Mesenchymal stem cell (in vitro differentiated cells and primary cell): ENCODE measurements at regions not wholly inside any gene's neighbourhood (a gene's known extent, or its start where the extent isn't known, plus 50 kb on each side); places are given as distances from the start of the nearest gene placed in this dataset.

Experiments
- DNase-seq: peaks from one replicate; pipeline ENCODE4 v3.0.0-alpha.2; 2013
- H2AFZ ChIP-seq: one replicate; pipeline ENCODE4 v1.6.1; 2013; ENCODE audit warnings: low read depth, mild to moderate bottlenecking, control low read depth, inconsistent platforms, low read length, moderate library complexity
- H2AK5ac ChIP-seq: 2 replicates; pipeline ENCODE4 v1.6.1; 2013; ENCODE audit warnings: low read length, moderate library complexity, mild to moderate bottlenecking, inconsistent platforms; ENCODE audit not compliant: severe bottlenecking
- H2BK120ac ChIP-seq: one replicate; pipeline ENCODE4 v1.6.1; 2013; ENCODE audit warnings: low read depth, mild to moderate bottlenecking, inconsistent platforms, low read length, moderate library complexity
- H2BK12ac ChIP-seq, 2 experiments: one replicate each; pipeline ENCODE4 v1.6.1; 2013; ENCODE audit warnings: inconsistent platforms in 2 of 2, low read length in 2 of 2, mild to moderate bottlenecking in 2 of 2, moderate library complexity in 2 of 2, control low read depth in 1 of 2
- H2BK15ac ChIP-seq: one replicate; pipeline ENCODE4 v1.6.1; 2013; ENCODE audit warnings: mild to moderate bottlenecking, low read depth, inconsistent platforms; ENCODE audit not compliant: poor library complexity, severe bottlenecking
- H2BK5ac ChIP-seq: 2 replicates; pipeline ENCODE4 v1.6.1; 2013; ENCODE audit warnings: low read depth, mild to moderate bottlenecking, low read length, control low read depth, inconsistent platforms; ENCODE audit not compliant: poor library complexity, severe bottlenecking
- H3K14ac ChIP-seq, 2 experiments: one replicate each; pipeline ENCODE4 v1.6.1; 2013; ENCODE audit warnings: inconsistent platforms in 2 of 2, low read length in 2 of 2, control low read depth in 1 of 2, mild to moderate bottlenecking in 1 of 2, moderate library complexity in 1 of 2
- H3K18ac ChIP-seq, 2 experiments: one replicate each; pipeline ENCODE4 v1.6.1; 2013; ENCODE audit warnings: inconsistent platforms in 2 of 2, low read length in 2 of 2, control low read depth in 1 of 2, low read depth in 1 of 2, mild to moderate bottlenecking in 1 of 2
- H3K23ac ChIP-seq, 2 experiments: one replicate each; pipeline ENCODE4 v1.6.1; 2013; ENCODE audit warnings: inconsistent platforms in 2 of 2, low read length in 2 of 2, mild to moderate bottlenecking in 2 of 2, moderate library complexity in 2 of 2, control low read depth in 1 of 2
- H3K27ac ChIP-seq: 2 replicates; pipeline ENCODE4 v1.5.1; 2013; ENCODE audit warnings: mild to moderate bottlenecking, moderate library complexity, low read length, control low read depth, inconsistent platforms; ENCODE audit not compliant: poor library complexity, severe bottlenecking
- H3K27me3 ChIP-seq, 2 experiments: 2 replicates each; pipeline versions ENCODE4 v1.6.1 to v1.7.0; 2013; ENCODE audit warnings: low read length in 2 of 2, mild to moderate bottlenecking in 2 of 2, moderate library complexity in 2 of 2, control low read depth in 1 of 2, inconsistent platforms in 1 of 2; ENCODE audit not compliant: control insufficient read depth in 1 of 2, insufficient read depth in 1 of 2
- H3K36me3 ChIP-seq, 2 experiments: 2 replicates each; pipeline versions ENCODE4 v1.6.1 to v1.7.0; 2013; ENCODE audit warnings: low read length in 2 of 2, control low read depth in 1 of 2, inconsistent platforms in 1 of 2, low read depth in 1 of 2, mild to moderate bottlenecking in 1 of 2; ENCODE audit not compliant: insufficient read depth in 2 of 2, control insufficient read depth in 1 of 2
- H3K4ac ChIP-seq, 2 experiments: one replicate each; pipeline ENCODE4 v1.6.1; 2013; ENCODE audit warnings: inconsistent platforms in 2 of 2, low read length in 2 of 2, mild to moderate bottlenecking in 2 of 2, moderate library complexity in 2 of 2, control low read depth in 1 of 2, low read depth in 1 of 2
- H3K4me1 ChIP-seq: 2 replicates; pipeline ENCODE4 v1.6.1; 2013; ENCODE audit warnings: low read depth, low read length, control low read depth; ENCODE audit not compliant: control insufficient read depth, insufficient read depth
- H3K4me2 ChIP-seq: 2 replicates; pipeline ENCODE4 v1.6.1; 2013; ENCODE audit warnings: low read length, mild to moderate bottlenecking, inconsistent platforms; ENCODE audit not compliant: poor library complexity, severe bottlenecking
- H3K4me3 ChIP-seq, 2 experiments: 2 replicates each; pipeline versions ENCODE4 v1.5.1 to v1.7.0; 2013; ENCODE audit warnings: low read length in 2 of 2, mild to moderate bottlenecking in 2 of 2, control low read depth in 1 of 2, low read depth in 1 of 2; ENCODE audit not compliant: insufficient read depth in 1 of 2
- H3K79me1 ChIP-seq: replicated peaks from 2 replicates; pipeline ENCODE4 v1.6.1; 2013; ENCODE audit warnings: mild to moderate bottlenecking, control low read depth, low read length, inconsistent platforms; ENCODE audit not compliant: poor library complexity, severe bottlenecking
- H3K9ac ChIP-seq: 2 replicates; pipeline ENCODE4 v1.7.0; 2013; ENCODE audit warnings: mild to moderate bottlenecking, low read length, moderate library complexity
- H3K9me3 ChIP-seq: 2 replicates; pipeline ENCODE4 v1.7.0; 2013; ENCODE audit warnings: mild to moderate bottlenecking, low read length; ENCODE audit not compliant: control insufficient read depth
- H4K8ac ChIP-seq: one replicate; pipeline ENCODE4 v1.6.1; 2013; ENCODE audit warnings: inconsistent platforms, mild to moderate bottlenecking, low read length, moderate library complexity
- H4K91ac ChIP-seq: one replicate; pipeline ENCODE4 v1.6.1; 2013; ENCODE audit warnings: mild to moderate bottlenecking, low read length, inconsistent platforms
- WGBS: methylation state at CpG from one replicate; pipeline ENCODE4 v1.1.7; 2013; ENCODE audit warnings: mixed read lengths; 5-methylcytosine and 5-hydroxymethylcytosine counted together

DNA sequence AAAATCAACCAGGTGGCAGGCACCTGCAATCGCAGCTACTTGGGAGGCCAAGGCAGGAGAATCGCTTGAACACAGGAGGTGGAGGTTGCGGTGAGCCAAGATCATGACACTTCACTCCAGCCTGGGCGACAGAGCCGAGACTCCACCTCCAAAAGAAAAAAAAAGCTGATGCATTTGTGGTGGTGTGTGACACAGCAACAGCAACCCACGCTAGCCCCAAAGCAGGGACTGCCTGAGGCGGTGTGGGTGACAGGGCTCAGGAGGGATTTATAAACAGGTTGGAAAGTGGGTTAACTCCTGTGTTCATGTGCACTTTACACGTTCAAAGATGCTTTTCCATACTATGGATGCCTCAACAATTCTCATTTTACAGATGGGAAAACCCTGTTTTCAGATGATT, 395.9 kb upstream of the PODXL start:
- Histone ChIP-seq H3K18ac (no peak overlapping the region), H2BK120ac (no peak overlapping the region), H3K79me1 (no peaks in the 10 kb centered on the region), H4K91ac (no peak overlapping the region), H3K27me3 (peaks cover 22 to 35% of the 10 kb centered on the region in 2 experiments), H4K8ac (no peak overlapping the region), H3K9me3 (peaks cover 5% of the 10 kb centered on the region), H2BK5ac (no peak overlapping the region), H2BK15ac (no peak overlapping the region), H3K4me3 (no peak overlapping the region), H3K9ac (no peak overlapping the region), H3K27ac (no peak overlapping the region), H3K4me1 (peaks cover 4% of the 10 kb centered on the region), H2AK5ac (no peak overlapping the region), H2BK12ac (no peak overlapping the region), H3K4ac (no peak overlapping the region), H3K4me2 (no peak overlapping the region), H3K14ac (no peak overlapping the region), H3K36me3 (no peaks in the 10 kb centered on the region), H3K23ac (no peak overlapping the region), H2AFZ (no peak overlapping the region)
- no peak for DNase-seq
- 94% methylated on average over 7 of the region's 8 CpGs for WGBS

DNA sequence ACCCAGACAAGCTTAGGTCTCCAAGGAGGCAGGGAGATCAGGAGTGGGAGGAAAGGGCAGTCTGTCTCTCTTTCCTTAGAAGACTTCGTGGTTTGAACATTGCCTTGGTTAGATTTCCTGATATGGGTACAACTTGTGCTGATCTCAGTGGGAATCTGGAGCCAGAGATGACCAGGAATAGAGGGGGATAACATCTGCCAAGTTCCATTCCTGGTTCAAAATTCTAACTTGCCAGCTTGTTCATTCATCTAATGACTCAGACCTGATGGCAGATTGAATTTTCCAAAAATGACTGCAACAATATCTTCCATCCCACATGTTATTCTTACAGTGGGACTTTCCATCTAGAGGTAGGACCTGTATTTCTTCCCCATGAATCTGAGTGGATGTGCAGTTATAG, 394.3 kb upstream of the PODXL start:
- Histone ChIP-seq H3K4me2 (no peak overlapping the region), H3K4me1 (peaks cover 7% of the 10 kb centered on the region), H3K14ac (no peak overlapping the region), H3K36me3 (no peaks in the 10 kb centered on the region), H3K27me3 (peaks cover 34 to 42% of the 10 kb centered on the region in 2 experiments), H4K91ac (no peak overlapping the region), H2BK12ac (no peak overlapping the region), H3K9me3 (peaks cover 5% of the 10 kb centered on the region), H2AK5ac (no peak overlapping the region), H2BK120ac (no peak overlapping the region), H2BK15ac (no peak overlapping the region), H3K4ac (no peak overlapping the region), H3K18ac (no peak overlapping the region), H3K79me1 (no peaks in the 10 kb centered on the region), H3K27ac (no peak overlapping the region), H3K9ac (no peak overlapping the region), H4K8ac (no peak overlapping the region), H2AFZ (no peak overlapping the region), H3K4me3 (no peak overlapping the region), H2BK5ac (no peak overlapping the region), H3K23ac (no peak overlapping the region)
- 47% methylated on average over 1 of the region's 1 CpG for WGBS
- no peak for DNase-seq

DNA sequence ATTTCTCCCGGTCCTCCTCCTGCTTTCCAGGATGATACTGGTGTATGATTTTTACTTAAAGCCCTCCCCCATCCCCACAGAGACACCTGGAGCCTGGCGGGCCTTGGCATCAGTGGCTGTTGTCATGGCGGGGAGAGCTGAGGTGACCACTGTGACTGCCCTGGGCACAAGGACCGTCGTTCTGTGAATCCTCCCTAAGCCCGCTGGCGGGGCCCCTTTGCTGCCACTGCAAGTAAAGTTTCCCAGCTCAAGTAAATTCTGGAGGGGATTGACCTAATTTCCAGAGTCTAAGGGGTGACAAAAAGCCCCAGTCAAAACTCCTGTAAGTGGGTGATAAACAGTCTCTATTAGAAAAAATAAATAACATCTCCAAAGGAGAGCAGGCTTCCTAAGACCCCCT, 393.2 kb upstream of the PODXL start:
- no peak overlapping the region for H2AFZ ChIP-seq
- no peaks in the 10 kb centered on the region for H3K36me3 ChIP-seq
- H2BK15ac ChIP-seq, result no peak overlapping the region
- no peak overlapping the region for H3K23ac ChIP-seq
- H2AK5ac ChIP-seq, result no peak overlapping the region
- no peak overlapping the region for H3K27ac ChIP-seq
- peaks cover 5% of the 10 kb centered on the region for H3K9me3 ChIP-seq
- WGBS, result 84% methylated on average over 3 of the region's 7 CpGs
- H3K14ac ChIP-seq, result no peak overlapping the region
- no peak overlapping the region for H4K8ac ChIP-seq
- H3K4me3 ChIP-seq, result no peak overlapping the region
- no peaks in the 10 kb centered on the region for H3K79me1 ChIP-seq
- no peak overlapping the region for H2BK12ac ChIP-seq
- H3K9ac ChIP-seq, result no peak overlapping the region
- no peak overlapping the region for H3K4me2 ChIP-seq
- H2BK5ac ChIP-seq, result no peak overlapping the region
- H3K18ac ChIP-seq, result no peak overlapping the region
- H3K4me1 ChIP-seq, result peaks cover 9% of the 10 kb centered on the region
- H4K91ac ChIP-seq, result no peak overlapping the region
- H3K4ac ChIP-seq, result no peak overlapping the region
- DNase-seq, result no peak
- no peak overlapping the region for H2BK120ac ChIP-seq
- peaks cover 41 to 42% of the 10 kb centered on the region in 2 experiments for H3K27me3 ChIP-seq

GRCh38 chr7:131948434-131949053, 392.1 kb upstream of the PODXL start:
- Histone ChIP-seq H3K27ac (no peak overlapping the region), H2BK12ac (no peak overlapping the region), H3K9ac (no peak overlapping the region), H2AFZ (no peak overlapping the region), H4K91ac (no peak overlapping the region), H3K4me2 (no peak overlapping the region), H3K36me3 (no peaks in the 10 kb centered on the region), H2BK5ac (no peak overlapping the region), H3K14ac (no peak overlapping the region), H3K4me1 (peaks cover 9% of the 10 kb centered on the region), H2BK15ac (no peak overlapping the region), H3K4me3 (no peak overlapping the region), H2BK120ac (no peak overlapping the region), H3K18ac (no peak overlapping the region), H3K27me3 (peaks cover 45 to 54% of the 10 kb centered on the region in 2 experiments), H2AK5ac (no peak overlapping the region), H3K9me3 (peaks cover 5% of the 10 kb centered on the region), H3K23ac (peak overlapping the region in 1 of 2 experiments; percentile 85), H3K4ac (no peak overlapping the region), H4K8ac (no peak overlapping the region), H3K79me1 (no peaks in the 10 kb centered on the region)
- no peak for DNase-seq
- WGBS, result 76% methylated on average over 6 of the region's 6 CpGs
